GM21528 (cell line): ENCODE measurements at regions not wholly inside any gene's neighbourhood (a gene's known extent, or its start where the extent isn't known, plus 50 kb on each side); places are given as distances from the start of the nearest gene placed in this dataset.
"Not testable (repeated sequence)": the region's sequence is repeated elsewhere in the genome, so short reads cannot be mapped to it uniquely, and the experiment has no call there.

ENCODE experiments used
- ATAC-seq: cut with Tn5 transposase; IDR thresholded peaks from one replicate; pipeline ENCODE4 v1.9.1; 2021; ENCODE audit warnings: mild to moderate bottlenecking, moderate library complexity; ENCODE audit not compliant: unreplicated experiment, low FRiP score

- ATAC-seq, result no peak
These were observed 50.8 kb upstream of the PRSS1 start for GRCh38 chr7:142698429-142698828.

DNA sequence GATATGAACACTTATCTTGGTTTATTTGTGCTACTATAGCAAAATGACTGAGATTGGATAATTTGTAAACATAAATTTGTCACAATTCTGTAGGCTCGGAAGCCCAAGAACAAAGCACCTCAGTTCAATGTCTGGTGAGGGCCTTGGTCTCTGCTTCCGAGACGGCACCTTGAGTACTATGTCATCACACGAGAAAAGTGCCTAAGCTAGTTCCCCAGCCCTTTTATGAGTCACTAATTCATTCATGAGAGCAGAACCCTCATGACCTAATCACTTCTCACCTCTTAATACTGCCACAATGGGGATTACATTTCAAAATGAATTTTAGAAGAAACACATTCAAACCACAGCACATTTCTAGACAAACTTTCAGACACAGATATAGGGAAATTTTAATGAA lies 52.0 kb upstream of the PRSS1 start:
- no peak for ATAC-seq

GRCh38 chr7:142696456-142697179 lies 52.7 kb upstream of the PRSS1 start:
- ATAC-seq, result no peak

DNA sequence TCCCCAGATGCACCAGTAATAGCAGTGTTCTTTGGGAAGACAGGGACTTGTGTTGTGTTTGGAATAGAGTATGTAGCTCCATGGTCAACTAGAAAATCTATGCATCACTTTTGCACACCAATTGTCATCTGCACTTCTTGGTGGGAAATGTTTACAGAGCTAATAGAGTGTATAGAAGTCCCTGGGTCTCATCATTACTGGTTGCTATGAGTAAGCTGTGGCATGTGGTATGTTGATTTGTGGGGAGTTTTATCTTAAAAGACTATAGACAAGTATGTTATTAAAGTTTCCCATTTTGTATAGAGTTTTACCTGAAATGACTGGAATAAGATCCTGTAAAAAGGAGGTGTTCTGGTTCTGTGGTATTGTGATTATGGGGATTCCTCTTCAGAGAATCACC lies 55.4 kb upstream of the PRSS1 start:
- ATAC-seq, result no peak

- no peak for ATAC-seq
These were observed 58.6 kb upstream of the PRSS1 start for GRCh38 chr7:142690554-142691182.

GRCh38 chr7:142689439-142690120 lies 59.7 kb upstream of the PRSS1 start:
- no peak for ATAC-seq

DNA sequence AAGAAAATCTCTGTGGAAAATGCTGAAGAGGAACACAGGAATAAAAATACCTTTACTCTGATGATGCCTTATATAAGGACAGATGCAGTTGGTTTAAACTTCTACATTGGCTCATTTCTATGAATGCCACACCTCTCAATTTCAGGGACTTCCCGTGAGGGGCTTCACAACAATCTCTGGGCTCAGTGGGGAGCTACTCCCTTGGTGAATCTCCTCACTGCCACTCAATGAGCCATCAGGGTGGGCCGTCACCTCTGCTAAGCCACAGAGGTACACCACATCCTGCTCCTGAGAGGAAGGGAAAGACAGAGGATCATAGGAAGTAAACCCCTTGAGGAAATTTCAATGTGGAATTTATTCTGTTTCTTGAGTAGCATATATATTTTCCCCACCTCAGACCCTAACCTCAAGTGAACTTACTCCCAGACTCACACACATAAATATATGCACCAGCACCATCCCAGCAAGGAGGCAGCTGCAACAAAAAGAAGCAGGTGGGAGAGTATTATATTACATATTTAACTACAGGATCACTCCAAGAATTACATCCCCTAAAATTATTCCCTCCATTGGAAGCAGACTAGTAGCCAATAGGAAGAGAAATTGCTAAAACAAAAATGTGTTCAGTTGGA lies 63.3 kb upstream of the PRSS1 start:
- ATAC-seq, result no peak

GRCh38 chr7:142681314-142682092 lies 67.8 kb upstream of the PRSS1 start:
- no peak for ATAC-seq

DNA sequence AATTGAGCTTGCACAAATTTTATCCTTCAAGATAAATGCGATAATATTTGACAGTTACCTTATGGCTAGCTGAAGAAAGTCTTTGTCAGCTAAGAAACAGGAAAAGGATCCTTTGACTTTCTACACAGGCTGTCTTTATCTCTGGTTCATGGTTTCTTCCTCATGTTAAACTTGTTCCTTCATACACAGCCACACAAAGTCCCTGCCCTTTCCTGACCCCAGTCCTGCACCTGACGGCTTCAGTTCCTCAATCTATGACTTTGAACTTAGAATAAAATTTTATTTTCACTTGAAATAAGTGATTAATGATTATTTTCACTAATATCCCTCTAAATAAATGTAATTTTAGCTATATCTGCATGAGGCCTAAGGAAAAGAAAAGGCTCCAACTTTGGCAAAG lies 77.8 kb upstream of the PRSS1 start:
- ATAC-seq, result no peak

- ATAC-seq, result no peak
These were observed 78.8 kb upstream of the PRSS1 start for GRCh38 chr7:142670511-142670910.

DNA sequence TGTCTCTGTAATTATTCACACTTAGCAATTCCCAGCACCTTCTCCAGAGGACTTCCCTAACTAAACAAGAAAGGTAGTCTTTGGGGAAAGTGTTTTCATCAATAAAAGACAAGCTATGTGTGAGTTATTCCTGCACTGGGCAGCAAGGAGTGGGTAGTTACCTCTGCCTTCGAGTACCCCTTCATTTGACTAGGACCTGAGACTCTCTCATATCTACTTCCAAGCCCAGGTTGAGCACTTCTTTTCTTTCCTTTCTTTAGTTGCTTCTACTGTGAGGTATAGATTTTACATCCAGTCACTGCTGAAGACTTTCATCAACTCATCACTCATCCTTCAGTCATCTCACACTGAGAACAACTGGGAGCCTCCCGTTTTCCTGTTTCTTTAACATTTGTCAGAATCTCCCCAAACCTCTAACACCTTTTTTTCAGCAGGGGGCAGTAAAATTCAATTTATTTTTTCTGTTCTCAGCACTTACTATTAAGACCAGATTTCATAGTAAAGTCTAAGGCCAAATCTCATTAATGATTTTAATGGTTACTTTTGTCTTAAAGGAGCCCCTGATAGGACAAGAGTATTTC lies 80.1 kb upstream of the PRSS1 start:
- ATAC-seq, result no peak

DNA sequence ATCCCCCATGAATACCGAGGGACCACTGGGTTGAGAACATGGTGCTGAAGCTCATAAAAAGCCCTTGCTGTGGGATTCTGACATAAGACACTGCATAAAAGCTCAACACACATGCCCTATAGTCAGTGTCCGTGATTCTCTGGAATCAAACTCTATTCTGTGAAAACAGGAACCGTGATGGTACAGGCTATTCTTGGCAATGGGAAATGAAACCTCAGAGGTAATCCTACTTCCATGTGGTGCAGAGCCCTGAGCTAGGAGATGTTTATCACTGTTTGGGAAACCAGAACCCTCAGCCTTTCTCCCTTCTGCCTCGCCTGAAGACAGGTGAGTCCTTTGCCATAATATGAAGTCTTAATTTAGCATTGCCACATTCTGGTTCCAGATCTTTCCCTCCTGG lies 80.8 kb upstream of the PRSS1 start:
- no peak for ATAC-seq

- no peak for ATAC-seq
These were observed 91.9 kb upstream of the PRSS1 start for GRCh38 chr7:142657376-142657775.

GRCh38 chr7:142654398-142654797 lies 94.9 kb upstream of the PRSS1 start:
- ATAC-seq, result no peak

GRCh38 chr7:142647749-142648148 lies 101.5 kb upstream of the PRSS1 start:
- no peak for ATAC-seq

- no peak for ATAC-seq
These were observed 102.7 kb upstream of the PRSS1 start for GRCh38 chr7:142646386-142647140.

- no peak for ATAC-seq
These were observed 103.5 kb upstream of the PRSS1 start for GRCh38 chr7:142645777-142646176.

DNA sequence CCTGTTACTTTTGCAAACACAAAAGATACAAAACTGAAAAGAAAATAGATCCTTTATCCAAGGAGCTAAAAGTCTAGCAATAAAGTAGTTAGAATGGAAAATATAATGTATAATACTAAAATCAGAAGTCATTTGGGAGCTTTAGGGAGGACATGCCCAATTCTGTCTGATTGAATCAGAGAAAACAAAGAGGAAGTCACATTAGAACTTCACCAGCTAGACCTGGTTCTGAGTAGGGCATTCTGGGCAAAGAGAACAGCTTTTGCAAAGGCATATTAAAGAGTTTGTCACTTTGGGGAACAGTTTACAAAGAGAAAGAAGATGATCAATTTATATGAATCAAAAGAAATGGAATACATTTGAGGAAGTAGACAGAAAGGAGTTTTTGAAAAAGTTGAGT lies 107.0 kb upstream of the PRSS1 start:
- ATAC-seq, result no peak

DNA sequence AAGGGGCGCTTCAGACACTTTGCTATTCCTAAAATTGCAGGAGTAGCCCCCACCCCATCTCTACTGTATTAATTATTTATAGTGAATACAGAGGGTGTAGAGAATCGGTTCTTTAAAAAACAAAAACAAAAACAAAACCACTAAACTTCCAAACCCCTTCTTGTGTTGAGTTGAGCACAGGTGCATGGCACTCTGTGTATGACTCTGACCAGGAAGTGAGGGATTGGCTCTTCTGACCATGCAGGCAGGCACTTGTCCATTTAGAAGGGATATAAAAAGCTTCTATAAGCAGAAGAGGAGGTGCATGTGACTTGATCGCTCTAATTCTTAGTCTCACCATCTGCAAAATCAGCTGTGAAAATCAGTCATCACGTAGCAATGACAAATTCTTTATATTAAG lies 108.0 kb upstream of the PRSS1 start:
- not testable (repeated sequence) for ATAC-seq

- no peak for ATAC-seq
These were observed 110.7 kb upstream of the PRSS1 start for GRCh38 chr7:142638581-142638980.
